NCI-H1092 treated with DMSO at 0.1 percent for 48 hours (cell line): ENCODE measurements at regions not wholly inside any gene's neighbourhood (a gene's known extent, or its start where the extent isn't known, plus 50 kb on each side); places are given as distances from the start of the nearest gene placed in this dataset.

Experiments used
- DNase-seq: peaks from one replicate; lab custom pipeline; 2025; lab: John Stamatoyannopoulos, UW

DNA sequence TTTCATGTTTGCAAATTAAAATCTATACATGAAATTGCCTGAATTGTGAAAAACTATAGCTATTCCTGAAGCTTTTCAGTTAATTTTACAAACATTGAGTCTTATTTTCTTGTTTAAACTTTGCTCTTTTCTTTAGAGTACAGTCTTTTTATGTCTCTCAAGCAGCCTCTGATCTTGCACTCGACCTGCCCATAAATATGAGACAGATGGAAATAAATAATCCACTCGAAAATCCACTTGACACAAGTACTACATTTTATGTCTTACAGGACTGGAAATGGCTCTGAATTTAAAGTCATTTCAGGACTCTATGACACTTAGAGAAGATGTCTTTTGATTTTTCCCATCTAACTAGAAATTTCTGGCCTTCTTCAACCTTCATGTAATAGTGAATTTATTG lies 283.8 kb downstream of the USP25 start:
- DNase-seq, result peak; percentile 17

DNA sequence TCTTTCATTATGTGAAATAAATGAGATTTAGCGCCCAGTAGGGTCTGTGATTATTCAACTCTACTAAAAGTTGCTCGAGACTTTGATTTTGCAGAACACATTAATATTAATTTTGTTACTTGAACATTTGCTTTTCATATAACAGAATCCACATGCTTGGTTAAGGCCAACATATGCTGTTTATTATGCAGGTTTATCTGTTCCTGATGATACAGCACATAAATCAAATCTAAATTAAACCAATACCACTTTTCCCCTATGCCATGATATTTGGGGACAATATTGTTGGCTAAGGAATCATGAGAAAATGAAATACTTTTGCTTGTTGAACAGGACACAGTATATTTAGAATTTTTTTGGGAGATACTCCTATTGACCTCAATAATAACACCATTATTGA lies 291.1 kb downstream of the USP25 start:
- no peak for DNase-seq

DNA sequence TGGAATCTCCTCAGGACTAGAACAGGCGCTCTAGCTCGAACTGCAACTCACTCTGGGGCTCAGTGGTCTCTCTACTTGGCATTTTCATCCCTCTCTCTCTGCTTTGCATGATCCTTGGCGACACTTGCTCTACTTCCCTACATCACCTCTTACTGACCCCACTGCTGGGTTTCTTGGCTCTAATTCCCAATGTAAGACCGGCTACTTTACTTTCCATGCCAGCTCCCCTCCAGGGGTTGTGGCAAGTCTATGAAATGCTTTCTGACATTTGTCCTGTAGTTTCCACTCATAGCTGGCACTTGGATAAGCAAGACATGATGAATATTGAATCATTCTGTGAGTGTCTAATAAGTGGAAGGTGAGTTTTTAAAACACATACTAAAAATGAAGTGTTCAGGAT lies 292.3 kb downstream of the USP25 start:
- no peak for DNase-seq

DNA sequence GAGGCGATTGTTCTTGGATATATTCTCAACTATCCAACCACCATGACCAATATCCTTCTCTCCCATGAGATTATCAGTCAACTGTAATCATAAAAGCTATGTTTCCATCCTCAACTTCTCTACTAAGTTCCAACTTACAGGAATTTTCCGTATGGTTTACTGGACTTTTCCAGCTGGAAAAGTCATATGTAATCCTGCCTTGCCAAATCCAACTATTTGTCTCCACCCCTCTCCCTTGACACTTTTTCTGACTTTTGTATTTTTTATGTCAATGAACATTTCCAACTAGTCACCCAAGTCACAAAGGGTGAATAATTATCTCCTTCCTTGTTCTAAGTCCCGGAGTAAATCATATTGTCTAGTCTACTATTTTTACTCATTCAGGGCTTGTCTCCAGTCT lies 293.1 kb downstream of the USP25 start:
- DNase-seq, result no peak

DNA sequence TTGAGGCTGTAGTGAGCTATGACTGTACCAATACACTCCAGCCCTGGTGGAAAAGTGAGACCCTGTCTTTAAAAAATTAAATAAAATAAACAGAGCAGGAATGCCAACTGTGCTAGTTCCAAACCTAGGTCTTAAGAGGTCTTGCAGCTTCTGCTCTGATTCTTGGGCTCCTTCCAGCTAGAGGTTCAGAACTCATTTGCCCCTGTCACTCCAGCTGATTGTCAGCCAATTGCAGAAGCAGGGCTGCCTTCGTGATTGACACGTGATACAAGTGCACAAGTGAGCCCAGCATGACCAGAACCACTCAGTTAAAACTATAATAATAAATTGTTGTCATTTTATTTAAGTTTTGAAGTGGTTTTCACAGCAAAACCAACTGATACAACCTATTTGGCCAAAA lies 298.4 kb downstream of the USP25 start:
- no peak for DNase-seq

DNA sequence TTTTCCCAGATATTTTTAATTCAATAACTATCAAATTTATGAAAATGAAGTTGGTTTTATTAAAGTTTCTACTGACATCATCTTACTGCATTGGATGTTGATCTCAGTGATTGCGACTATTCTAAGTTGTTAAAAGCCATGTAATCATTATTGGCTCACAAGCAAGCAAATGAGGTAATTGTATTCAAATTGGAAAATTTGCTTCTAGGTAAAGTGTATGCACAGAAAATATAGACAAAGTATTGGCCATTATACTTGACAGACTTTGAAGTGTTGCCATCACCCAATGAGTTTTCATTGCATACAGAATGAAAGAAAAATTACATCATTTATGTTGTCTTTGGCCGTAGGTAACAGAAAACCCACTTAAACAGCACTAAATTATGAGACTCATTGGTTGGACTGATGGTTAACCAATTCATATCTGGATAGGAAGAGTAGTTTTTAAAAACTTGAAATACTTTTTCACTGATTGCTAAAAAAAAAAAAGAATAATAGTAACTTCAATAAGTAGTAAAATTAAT lies 299.2 kb downstream of the USP25 start:
- DNase-seq, result no peak

DNA sequence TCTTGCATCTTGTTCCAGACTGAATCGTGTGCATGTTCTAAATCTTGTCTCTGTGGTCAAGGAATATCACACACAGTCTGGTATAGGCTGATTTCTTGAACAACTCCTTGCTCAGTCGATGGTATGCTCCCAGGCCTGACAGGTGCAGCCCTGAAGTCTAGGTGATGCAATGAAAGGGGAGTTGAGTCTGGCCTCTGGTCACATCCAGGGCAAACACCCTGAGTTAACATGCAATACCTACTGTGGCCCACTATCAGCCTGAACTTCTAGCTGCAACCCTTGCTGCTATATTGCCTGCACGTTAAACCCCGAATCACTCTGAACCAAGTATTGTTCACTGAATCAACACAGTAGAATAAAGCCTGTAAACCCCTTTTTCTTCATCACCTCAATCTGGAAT lies 303.4 kb downstream of the USP25 start:
- no peak for DNase-seq

DNA sequence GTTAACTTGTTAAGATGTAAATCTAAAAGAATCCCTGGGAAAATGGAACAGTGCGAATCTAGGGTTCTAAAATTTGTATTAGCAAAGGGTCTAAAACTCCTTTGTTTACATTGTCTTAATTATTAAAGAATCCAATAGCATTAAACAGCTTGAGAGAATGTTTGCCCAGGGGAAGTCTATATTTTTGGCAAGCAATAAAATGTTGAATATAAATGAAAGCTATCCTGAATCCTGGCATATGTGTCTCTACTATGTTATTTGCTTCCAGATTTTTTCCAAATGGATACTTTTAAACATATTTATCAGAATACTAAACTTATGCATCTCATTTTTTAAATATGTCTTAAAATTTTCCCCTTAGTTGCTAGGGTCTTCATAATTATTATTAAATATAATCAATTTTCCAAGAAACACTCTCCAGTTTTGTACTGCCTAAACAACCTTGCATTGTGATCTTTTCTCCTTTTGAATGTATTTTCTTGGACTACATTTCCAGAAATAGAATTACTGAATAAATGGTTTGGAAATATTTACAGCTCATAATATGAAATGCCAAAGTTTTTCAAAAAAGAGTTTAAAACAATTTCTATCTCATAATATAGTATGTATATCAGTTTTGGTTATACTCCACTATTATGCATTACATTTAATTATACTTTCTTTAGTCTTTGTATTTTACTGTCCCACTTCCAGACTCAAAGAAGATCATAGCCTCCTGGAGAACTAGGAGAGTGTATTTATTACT lies 304.8 kb downstream of the USP25 start:
- no peak for DNase-seq

DNA sequence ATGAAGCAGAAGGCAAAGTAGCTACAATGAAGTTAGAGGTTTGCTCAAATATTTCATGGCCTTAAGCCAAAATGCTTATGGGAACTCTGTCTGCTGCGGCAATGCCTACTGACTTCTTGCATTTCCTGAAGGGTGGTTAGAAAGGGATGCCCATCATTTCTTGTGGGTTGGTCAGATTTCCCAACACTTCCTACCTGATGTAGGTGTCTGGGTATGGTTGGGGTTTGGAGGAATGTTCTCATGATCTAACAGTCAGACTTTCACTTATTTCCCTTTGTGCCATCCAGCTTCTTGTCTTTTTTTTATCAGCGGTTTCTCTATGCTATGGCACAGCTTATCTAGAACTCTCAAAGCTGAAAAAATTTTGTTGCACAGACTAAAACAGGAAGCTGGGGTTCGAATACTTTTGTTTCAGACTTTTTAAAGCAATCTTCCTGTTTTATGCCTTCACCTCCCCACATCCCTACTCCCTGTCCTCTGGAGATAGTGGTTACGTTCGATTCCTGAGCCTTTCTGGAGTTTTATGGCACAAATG lies 307.7 kb downstream of the USP25 start:
- no peak for DNase-seq

DNA sequence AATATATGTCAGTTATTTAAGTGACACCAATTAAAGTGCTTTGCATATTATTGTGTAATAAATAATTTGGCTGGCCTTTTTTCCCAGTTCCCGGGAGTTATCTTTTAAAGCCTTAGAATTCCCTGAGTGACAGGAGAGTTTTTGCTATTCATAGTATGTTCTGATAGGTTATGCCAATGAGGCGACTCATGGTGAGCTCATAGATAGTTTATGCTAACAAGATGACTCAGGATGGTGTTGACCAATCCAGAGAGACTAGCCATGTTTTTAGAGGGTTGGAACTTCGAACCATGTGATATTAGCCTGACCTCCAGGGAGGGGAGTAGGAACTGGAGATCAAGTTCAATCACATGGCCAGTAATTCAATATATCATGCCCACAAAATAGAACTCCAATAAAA lies 310.8 kb downstream of the USP25 start:
- DNase-seq, result no peak

DNA sequence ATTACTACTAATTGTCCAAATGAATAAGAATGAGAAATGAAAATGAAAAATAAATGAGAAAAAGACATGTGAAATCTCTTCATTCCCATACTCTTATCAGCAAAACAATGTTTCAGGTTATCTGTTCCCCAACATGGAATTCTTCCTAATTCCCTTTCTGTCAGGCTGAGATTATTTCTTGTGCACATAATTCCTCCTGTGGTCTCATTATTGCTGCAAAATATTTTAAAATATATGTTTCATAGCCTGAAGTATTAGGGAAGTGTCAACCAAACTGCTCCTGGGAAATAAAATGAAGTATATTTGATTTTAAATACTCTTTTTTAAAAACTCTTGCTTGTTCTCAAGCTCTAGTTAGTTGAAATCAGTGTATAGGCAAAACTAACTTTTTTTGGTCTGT lies 314.9 kb downstream of the USP25 start:
- no peak for DNase-seq

DNA sequence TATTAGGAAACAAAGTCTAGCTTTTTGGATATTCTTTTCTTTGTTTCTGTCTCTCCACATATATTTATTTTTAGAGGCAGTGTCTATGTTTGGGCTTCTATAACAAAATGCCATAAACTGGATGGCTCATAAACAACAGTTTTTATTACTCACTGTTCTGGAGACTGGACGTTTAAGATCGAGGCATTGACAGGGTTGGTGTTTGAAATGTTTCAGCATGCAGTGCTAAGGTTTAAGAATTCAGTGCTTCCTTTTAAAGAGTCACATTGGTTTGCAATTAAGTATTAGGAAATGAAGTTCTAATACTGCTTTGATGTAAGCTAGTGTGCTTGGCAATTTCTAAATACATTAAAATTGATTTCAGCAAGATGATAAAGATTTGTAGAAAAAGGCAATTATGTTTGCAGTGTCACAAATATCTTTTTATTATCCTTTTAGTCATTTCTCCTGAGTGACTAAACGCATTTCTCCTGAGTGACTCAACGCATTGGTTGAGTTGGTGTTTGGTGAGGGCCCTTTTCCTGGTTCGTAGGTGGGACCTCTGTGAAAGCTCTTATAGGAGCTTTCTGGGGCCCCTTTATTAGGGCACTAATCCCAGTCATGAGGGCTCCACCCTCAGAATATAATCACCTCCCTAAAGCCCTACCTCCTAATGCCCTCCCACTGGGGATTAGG lies 317.0 kb downstream of the USP25 start:
- DNase-seq, result no peak

DNA sequence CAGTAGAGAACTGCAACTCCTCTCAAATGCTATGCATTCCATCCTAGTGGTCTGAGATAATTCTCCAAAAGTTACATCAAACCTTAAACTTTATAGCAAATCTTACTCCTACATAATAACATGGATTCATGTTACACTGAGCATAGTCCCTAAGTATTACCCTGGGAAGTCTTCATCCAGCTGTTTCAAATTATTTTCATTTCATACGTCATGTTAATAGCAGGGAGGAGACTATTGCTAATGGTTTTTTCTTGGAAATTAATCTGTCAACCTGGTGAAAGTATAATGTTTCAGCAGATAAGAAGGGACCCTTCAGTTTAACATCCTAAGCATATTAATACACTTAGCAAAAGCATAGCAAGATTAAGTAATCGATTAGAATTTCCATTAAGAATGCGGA lies 318.1 kb downstream of the USP25 start:
- no peak for DNase-seq

DNA sequence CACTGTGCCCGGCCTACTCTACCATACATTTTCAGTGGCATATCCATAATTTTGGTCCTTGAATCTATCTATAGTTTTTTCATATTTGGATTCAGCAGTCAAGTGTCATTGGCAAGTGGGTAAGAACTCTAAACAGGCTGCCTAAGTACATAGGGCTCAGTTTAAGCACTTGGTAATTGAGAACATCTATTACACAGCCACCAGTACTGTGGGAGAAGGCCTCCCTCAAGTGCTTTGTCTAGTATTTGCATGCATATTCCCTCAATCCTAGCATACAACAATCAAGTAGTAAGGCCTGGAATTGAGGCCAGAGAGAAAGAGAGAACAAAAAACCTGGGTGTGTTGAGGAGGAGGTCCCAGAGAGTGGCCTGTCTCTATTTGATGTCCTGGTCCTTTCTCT lies 325.2 kb downstream of the USP25 start:
- DNase-seq, result no peak

DNA sequence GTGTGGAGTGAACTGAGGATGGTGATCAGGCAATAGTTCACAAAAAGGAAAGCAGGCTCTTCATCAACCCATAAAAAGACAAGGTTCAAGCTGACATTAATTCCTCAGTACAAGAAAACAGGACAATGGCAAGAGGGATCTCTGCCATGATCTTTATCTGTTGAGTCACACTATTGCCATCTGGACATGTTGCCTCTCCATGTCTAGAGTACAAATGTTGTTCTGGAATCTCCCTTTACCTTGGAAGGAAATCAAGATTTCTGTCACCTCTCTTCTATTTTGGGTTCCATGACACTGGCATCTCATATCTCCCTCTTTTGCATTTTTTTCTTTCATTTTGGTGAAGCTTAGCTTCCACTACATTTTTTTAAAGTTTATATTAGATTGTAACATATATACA lies 329.1 kb downstream of the USP25 start:
- DNase-seq, result no peak

DNA sequence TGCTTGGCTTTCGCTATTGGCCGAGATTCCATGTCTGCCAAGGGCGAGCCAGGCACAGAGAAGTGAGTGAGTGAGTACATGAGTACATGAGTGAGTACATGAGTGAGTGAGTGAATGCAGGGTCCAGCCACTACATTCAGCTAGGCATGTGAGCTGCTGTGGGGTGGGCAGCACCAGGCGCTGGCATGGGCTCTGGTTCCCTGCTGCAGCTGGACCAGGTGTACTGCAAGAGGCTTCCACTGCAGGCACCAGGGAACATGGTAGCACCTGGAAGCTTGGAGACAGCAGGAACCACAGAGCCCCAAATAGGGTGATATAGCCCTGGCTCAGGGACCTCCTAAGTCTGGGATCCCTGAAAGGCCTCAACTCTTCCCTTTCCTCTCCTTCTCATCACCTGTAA lies 330.2 kb downstream of the USP25 start:
- DNase-seq, result no peak

DNA sequence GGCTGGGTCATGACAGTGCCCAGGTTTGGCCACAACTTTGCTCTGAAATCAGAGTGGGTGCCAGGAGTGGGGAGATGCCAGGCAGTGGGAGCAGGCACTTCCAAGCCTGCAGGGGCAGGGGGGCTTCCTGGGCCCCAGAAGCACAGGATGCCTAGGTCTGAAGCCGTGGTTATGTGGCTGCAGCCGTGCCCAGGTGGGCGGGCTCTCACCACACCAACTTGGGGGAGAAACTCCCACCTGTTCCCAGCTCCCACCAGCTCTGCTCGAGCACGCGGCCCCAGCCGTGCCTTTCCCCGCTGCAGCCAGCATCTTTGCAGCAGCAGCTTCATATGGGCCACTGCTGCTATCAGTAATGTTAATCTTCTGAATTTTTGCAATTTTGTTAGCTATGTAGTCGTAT lies 331.4 kb downstream of the USP25 start:
- no peak for DNase-seq

DNA sequence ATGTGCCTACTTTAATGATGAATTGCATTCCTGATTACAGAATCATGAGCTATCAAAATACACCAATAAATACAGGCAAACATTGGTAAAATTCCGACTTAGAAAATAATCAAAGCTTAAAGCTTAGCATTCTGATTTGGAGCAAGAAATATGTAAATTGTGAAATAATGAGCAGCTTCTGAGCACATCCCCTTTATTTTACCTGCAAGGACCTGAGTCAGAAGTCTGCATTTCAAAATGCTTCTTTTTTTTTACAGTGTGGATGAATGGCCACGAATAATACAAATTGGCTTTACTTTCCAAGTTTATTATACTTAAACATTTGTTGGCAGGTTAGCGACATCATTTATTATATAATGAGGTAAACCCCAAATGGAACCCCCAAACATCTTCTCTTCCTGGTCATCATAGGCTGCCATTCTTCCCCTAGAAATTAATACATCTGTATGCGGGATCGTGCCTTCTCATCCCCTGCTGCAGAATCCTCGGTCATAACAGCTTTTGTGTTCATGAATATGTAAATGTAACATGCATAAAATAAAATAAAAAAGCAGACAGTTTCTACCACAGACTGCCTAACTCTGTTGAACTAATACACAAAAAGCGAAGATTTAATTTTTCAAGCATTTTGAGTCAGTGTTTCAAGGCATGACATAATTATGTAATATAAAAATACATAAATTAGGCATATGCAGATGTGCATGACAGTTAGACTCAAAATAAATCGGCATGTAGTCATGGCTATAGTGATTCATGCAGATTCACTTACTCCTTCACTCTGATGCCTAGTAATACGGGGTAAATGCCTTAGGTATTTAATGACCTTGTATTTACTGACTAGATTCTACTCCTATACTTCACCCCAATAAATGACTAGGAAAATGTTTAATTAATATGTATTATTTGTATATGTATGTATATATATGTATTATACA lies 339.7 kb downstream of the USP25 start:
- DNase-seq, result no peak

DNA sequence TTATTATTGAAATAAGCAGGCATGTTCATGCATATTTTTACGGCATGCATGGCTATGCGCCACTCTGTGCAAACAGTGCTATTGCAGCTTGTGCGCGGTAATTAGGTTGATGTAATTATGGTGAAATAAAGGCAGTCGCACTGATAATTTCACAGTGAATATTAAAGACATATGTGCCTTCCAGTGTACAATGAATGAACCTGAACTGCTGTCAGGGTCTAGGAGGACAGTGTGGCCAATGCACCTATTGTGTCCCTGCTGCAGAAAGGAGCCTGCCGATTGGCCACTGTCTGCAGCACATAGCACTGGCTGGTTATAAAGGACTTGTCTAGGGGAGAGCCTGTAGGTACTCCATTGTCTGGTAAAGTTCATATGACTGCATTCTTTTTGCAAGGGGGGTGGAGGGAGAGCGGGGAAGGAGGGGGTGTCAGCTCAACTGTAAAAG lies 340.4 kb downstream of the USP25 start:
- peak; percentile 5 for DNase-seq

DNA sequence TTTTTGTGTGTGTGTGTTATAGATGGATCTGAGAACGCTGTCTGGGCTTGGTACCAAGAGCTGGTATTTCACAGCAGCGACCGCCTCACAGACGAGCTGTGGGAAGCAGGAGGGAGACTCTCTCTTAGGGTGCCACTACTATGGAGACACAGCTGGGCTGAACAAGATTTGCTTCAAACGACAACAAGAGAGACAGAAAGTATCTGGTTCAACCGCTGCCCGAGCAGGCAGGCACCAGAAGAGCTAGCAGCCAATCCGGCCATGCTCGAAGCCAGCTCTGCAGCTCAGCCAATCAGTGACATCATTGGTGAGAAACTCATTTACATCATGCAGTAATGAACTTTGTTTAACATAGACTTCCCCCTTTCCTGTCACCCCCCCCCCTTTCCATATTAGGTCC lies 341.3 kb downstream of the USP25 start:
- peak; percentile 38 for DNase-seq

DNA sequence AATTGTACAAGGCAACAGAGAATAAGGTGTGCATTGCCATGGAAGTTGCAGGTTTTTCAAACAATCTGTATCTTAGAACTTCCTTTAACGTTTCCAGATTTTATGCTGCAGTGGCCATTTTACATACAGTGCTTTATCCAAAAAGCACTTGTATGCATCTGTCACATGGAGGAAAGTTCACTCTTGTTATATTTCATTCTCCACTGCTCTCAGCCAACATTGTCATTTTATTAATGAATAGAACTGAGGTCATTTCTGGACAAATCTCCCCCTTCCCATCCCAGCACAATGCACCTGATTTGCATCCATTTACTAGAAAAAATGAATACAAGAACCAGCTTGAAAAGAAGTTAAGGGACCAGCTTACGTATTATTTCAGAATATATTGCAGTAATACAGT lies 342.0 kb downstream of the USP25 start:
- DNase-seq, result no peak

DNA sequence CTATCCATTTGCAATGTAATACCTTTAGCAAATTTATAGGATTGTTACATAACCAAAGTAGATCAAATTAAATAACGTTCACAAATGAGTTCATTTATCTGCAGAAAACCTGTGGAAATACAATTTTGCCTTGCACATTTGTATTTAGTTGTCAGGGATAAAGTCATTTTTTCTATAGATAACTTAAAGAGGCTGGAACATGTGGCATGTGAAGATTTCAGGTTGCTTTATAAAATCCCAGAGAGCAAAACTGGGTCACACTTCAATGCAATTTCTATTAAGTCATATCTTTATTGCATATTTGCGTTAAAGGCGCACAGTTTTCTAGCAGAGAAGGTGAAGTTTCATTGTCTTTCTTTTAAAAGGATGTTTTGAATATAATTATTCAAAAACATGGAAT lies 342.4 kb downstream of the USP25 start:
- DNase-seq, result no peak
